ENCODE measurements at regions not wholly inside any gene's neighbourhood (a gene's known extent, or its start where the extent isn't known, plus 50 kb on each side); places are given as distances from the start of the nearest gene placed in this dataset.

DNA sequence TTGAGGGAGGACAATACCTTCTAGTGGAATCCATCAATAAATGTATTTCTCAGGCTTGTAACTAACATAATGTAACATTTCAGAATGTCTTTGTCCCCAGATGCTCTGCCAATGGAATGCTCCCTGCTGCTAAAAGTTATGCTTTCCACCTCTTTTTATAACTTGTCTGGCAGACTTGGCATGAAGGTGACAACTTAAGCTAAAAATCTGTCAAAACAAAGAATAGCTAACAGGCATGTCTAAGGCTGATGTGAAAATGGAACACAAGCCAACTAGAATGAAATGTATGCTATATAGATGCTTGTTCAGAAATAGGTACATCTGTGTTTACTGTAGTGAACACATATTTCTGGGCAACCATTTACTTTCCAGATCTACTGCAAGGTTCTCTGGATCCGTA is 467.9 kb downstream of the MRPL39 start:
- DNase-seq (ENCODE audit: low spot score), result no peak

DNA sequence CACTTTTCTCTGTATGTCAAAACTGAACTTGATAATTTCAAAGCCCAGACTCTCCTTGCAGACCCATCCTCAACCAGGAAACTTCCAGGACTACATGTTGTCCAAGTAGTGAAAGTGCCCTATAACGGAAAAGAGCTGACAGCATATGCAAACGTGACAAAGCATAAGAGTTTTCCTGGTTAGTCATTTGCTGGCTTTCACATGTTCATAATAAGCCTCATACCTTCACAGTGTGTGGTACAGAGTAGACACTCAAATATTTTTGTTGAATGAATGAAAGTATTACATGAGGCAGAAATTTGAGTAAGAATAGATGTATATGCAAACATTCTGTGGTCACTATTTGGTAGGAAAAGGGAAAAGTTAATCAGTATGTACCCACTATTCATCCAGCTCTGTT is 473.3 kb downstream of the MRPL39 start:
- DNase-seq (ENCODE audit: low spot score), result no peak

GRCh38 chr21:25127811-25128210 is 479.5 kb downstream of the MRPL39 start:
- no peak for DNase-seq (ENCODE audit: low spot score)

- no peak for DNase-seq (ENCODE audit: low spot score)
These were observed 480.3 kb downstream of the MRPL39 start for GRCh38 chr21:25127007-25127406.

DNA sequence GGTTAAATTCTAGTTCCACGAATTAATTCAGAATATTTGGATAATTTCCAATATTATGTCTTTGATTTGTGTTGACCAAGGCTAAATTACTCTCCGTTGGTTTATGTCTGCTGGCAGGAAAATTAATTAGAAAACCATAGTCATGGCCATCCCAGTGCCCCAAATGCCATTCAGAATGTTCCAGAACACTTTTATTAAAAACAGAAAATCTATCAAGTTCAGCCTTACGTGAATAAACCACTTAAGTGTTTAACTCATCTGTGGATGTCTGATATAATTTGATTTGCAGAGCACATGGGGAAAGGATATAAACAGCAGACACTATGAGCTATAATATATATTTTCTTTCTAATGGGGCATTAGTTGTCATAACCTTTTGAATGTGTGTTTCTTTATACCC is 480.7 kb downstream of the MRPL39 start:
- no peak for DNase-seq (ENCODE audit: low spot score)

- DNase-seq (ENCODE audit: low spot score), result no peak
These were observed 488.6 kb downstream of the MRPL39 start for GRCh38 chr21:25118648-25119047.

- DNase-seq (ENCODE audit: low spot score), result no peak
These were observed 492.3 kb downstream of the MRPL39 start for GRCh38 chr21:25115021-25115420.

DNA sequence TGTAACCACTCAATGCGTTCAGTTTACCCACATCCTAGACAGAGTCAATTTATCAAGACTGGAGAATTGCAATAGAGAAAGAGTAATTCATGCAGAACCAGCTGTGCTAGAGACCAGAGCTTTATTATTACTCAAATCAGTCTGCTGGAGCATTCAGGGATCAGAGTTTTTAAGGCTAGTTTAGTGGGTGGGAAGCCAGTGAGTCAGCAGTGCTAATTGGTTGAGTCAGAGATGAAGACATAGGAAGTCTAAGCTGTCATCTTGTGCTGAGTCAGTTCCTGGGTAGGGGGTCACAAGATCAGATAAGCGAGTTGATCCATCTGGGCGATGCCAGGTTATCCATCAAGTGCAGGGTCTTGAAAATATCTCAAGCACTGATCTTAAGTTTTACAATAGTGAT is 499.6 kb downstream of the MRPL39 start:
- DNase-seq (ENCODE audit: low spot score), result no peak

DNA sequence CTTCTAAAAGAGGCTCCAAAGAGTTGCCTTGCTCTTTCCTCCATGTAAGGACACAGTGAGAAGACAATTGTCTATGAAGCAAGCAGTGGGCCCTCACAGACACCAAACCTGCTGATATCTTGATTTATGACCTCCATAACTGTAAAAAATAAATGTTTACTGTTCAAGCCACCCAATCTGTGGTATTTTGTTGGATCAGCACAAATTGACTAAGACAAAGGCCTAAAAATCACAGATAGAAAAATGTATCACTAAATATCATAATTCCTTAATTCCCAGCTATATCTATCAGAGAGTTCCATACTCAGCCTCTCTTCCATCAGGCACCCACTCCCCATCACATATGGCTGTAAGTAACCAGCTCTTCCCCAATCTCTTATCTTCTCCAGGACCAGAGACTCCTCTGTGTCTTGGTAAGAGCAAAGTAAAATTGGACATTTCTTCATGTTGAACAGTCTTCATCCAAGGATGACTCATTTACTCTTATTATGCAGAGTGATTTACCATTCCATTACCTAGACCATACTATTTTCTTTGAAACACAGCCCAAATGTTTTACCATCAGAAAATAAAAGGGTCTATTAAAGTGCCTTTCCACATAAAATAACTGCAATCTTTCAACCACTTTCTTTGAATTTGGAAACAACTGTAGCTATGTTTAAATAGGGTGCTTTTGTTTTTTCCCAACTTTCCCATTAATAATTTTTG is 503.6 kb downstream of the MRPL39 start:
- DNase-seq (ENCODE audit: low spot score), result no peak

GRCh38 chr21:25097648-25098047 is 509.6 kb downstream of the MRPL39 start:
- DNase-seq (ENCODE audit: low spot score), result no peak

DNA sequence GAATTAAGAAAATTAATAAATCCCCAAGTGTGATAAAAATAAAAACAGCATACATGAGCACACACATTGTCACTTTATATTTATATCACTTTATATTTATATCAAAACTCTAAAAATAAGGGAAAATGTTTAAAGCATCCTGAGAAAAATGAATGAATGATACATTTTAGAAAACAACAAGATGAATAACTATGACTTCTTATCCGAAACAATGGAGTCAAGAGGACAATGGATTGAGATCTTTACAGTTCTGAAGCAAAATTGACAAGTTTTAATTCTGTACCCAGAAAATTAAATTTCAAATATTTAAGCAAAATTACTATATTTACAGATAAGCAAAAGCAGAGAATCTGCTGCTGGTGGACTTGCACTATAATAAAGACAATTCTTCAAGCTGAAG is 512.6 kb downstream of the MRPL39 start:
- no peak for DNase-seq (ENCODE audit: low spot score)

DNA sequence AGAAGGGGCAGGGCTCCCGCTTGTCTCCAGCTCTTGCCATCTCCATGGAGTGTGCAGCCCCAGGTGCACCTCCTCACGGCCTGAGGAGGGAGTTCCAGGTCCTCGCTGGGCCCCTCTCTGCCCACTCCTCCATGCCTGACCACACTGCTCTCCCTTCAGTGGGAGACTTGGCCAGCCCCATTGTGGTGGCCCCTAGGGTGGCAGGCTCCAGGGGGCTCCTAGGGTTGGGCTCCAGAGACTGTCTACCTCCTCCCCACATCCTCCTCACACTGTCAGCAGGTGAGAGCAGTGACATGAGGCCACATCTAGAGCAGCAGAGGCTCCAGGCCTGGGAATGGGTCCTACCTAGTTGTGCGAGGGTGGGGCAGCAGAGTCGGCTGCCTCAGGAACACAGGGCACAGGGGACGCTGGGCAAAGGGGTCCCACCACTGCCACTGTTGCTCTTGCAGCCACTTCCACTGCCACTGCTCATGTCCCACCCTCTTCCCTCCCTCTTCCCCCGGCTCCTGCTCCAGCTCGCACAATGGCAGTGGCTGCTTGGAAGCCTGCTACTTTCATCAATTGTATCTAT is 514.8 kb downstream of the MRPL39 start:
- DNase-seq (ENCODE audit: low spot score), result no peak

- no peak for DNase-seq (ENCODE audit: low spot score)
These were observed 526.2 kb downstream of the MRPL39 start for GRCh38 chr21:25081096-25081495.

GRCh38 chr21:25080661-25081060 is 526.6 kb downstream of the MRPL39 start:
- DNase-seq (ENCODE audit: low spot score), result no peak

DNA sequence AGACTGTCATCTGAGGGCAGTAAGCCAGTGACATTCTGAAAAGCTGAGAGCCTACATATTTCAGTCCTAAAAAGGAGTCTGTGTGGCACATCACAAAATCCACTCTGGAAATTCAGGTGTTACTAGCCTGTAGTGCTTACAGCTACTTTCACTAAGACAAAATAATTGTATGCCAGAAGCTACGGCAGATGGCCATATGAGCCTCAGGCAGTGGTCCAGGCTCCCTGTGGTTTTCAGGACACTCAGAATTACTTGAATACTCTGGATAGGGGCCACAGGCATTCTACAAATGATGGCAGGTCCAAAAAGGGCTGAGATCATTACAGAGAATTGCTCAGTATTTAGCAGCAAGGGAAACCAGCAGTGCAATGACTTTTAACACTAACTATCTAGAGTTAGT is 527.1 kb downstream of the MRPL39 start:
- DNase-seq (ENCODE audit: low spot score), result no peak

DNA sequence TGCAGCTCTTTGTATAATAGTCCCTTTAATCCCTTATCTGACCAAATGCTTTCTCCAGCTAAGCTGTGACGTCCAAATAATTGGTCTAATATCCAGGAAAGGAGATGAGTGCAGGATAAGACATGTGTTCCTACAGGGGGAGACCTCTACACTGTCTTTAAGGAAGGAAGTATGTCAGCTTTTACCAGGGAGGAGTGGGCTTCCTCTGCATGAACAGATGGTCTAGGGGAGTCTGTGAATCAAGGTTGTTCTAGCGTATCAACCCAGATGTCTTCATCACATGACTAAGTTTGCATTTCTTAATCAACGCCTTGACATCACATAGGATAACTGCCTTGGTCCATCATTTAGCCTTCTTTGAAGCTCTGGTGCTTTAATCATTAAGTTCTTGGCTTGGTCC is 528.2 kb downstream of the MRPL39 start:
- DNase-seq (ENCODE audit: low spot score), result no peak

DNA sequence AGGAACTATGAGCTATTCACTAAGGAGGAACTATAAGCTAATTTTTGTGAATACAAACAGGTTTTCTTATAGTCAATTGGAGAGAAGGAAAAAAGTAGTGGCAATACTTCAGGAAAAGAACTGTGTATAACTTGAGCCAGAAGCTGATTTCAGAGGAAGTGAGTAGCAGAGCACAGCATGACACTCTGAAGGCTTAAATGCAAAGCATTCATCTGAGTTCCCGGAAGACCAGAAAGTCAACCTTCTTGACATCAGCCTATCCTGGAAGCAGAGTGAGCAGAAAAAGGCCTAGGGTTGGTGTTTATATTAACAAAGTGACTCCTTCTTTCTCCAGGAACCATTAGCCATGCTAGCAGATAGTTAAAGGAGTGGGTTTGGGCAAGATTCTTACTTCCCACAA is 545.2 kb downstream of the MRPL39 start:
- DNase-seq (ENCODE audit: low spot score), result no peak

DNA sequence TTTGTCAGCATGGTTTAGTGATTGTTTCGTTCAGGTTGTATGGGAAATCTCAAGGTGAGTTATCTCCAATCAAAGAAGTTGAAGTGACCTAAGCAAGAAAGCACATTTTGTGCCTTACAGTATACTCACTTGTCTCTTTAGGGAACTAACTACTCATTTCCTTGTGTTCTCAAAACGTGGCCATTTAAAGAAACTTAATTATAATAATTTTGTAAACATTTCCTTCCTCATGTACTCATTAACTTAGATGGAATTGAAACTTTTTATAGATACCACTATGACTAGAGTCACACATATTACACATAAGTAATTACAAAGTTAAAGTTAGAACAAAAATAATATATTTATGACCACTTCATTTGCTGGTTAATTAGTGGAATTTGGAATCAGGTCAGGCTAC is 552.6 kb downstream of the MRPL39 start:
- DNase-seq (ENCODE audit: low spot score), result no peak

DNA sequence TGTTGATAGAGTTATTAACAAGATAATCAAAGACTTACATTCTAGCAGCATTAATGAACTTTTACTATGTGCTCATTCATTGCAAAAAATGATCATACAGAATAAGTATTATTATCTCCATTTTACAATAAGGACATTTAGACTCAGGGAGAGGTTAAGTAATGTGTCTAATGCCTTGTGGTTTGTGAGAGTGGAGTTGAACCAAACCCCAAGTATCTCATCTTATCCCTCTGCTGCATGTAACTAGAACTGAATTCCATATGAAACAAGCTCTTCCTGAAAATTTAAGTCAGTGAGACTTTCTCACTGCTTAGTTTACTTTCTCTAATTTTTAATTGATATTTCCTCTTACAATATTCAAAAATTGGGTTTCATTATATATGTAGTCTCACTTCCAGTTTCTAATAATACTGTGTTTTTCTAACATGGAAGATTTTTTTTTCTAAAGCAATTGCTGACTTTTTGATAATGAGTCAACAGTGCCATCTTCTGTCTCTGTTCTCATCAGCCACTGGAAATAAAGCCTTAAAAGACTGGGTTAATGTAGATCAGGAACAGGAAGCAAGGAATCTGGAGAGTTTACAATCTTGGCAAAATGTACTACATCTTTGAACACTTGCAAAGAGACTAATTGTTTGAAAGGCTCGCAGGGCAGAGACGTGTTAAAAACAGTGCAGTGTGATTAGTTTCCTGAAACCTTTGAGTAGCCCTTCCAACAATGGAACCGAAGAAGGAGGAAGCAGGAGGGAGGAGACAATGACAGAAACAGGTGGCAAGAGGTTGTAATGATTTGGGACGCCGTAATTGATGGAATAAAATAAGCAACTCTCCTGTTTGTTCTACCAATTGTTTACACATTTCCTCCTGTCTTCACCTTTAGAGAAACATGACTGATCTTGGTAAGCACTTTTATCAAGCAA is 567.6 kb downstream of the MRPL39 start:
- no peak for DNase-seq (ENCODE audit: low spot score)

DNA sequence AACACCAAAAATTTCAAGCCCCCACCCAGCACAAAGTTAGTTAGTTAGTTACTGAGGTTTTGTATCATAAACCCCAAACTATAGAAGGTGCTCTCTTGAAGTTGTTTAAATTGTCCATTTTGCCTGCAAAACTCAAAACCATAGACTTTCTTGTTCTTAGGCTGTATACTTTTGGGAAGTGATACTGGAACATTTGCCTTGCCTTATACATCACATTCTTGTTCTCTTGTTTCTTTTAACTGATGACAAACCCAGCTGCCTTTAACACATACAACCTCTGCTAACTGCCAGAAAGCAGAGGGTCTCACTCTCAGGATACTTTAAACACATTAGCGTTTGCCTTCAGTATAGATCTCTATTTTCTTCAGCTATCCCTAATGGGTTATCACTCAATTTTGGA is 570.5 kb downstream of the MRPL39 start:
- DNase-seq (ENCODE audit: low spot score), result no peak

- DNase-seq (ENCODE audit: low spot score), result no peak
These were observed 575.5 kb downstream of the MRPL39 start for GRCh38 chr21:25031750-25032149.

- DNase-seq (ENCODE audit: low spot score), result no peak
These were observed 577.7 kb downstream of the MRPL39 start for GRCh38 chr21:25029580-25029979.

DNA sequence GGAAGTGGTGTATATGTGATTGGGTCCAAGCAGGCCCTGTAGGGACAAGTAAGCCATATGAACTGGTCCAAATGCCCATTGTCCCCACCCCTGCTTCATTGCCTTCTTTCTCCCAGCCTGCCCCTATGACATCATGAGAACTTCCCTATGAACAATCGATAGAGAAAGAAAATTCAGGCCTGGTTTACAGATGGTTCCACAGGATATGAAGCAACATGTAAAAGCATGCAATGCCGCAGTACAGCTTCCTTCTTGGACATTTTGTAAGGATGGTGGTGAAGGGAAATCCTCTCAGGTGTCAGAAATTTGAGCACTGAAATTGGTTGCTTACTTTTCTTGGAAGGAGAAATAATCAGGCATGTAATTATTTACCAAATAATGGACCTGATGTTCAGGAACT is 581.7 kb downstream of the MRPL39 start:
- DNase-seq (ENCODE audit: low spot score), result no peak

Data from HuH-7 (cell line).